ENCODE measurements at regions not wholly inside any gene's neighbourhood (a gene's known extent, or its start where the extent isn't known, plus 50 kb on each side); places are given as distances from the start of the nearest gene placed in this dataset.

DNA sequence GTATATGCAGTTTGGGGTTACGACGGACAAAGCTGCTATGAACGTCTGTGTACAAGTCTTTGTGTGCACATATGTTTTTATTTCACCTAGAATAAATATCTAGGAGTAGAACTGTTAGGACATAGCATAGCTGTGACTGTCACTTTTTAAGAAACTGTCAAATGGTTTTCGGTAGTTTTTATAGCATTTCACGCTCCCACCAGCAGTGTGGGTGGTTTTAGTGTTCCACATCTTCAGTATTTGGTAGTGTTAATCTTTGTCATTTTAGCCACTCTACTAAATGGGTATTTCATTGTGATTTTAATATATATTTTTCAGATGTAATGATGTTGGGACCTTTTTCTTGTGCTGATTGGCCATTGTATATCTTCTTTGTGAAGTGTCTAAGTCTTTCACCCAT lies 109.1 kb upstream of the BCAT1 start:
- Histone ChIP-seq H3K27ac (ENCODE audit: low read depth, low read length) (no peak overlapping the region), H3K9me3 (ENCODE audit: control insufficient read depth in 1 of 2, low read length in 2 of 2) (no peaks in the 10 kb centered on the region), H3K27me3 (ENCODE audit: insufficient read depth, low read length) (no peaks in the 10 kb centered on the region), H3K4me3 (ENCODE audit: low read length in 2 of 2) (no peak overlapping the region), H3K4me1 (ENCODE audit: insufficient read depth, low read length) (peaks cover 48% of the 10 kb centered on the region), H3K36me3 (ENCODE audit: insufficient read depth, low read length) (peaks cover 4% of the 10 kb centered on the region)
- no peak for DNase-seq
- H3K4me1 Mint-ChIP-seq = peaks cover 42 to 61% (median 49%) of the 10 kb centered on the region in 4 donors
- CTCF ChIA-PET (ENCODE audit: partially characterized antibody) = no interaction called here
- H3K4me3 Mint-ChIP-seq = peak overlapping the region in 6 of 8 donors; percentile 1 to 63 (median 40)
- POLR2A ChIA-PET (ENCODE audit: partially characterized antibody) = no interaction called here
- H3K27ac Mint-ChIP-seq = no peak overlapping the region
- H3K27me3 Mint-ChIP-seq = no peaks in the 10 kb centered on the region
- H3K9me3 Mint-ChIP-seq = no peaks in the 10 kb centered on the region
- peaks cover 12 to 13% of the 10 kb centered on the region in 2 donors for H3K36me3 Mint-ChIP-seq
- intact Hi-C loops (cut with micrococcal nuclease) = no loop called here

DNA sequence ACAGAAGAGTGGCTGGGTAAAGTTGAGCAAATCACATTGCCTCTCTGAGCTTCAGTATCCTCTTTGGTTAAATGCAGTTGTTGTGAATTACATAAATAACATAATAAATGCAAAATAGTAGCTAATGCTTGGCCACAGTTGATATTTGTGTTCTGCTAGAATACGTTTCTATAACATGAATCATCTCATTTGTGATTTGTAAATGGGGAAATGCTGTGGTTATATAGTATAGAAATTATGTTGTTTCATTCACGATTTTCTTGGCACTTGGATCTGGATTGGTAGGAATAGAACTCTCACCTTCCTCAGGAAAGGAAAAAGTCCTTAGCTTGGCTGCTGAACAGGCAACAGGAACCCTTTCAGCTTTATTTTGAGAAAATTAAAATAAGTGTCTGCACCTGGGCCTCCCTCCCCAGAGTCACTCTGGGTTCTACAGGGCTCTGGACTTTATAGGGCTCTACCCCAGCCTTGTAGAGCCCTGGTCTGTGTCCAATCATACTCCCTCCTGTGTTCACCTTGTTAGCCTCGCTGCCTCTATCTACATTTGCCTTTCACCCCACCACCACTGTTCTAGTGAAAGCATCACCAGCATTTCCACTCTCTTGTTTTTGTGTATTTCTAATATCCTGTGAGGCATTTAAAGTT lies 107.7 kb upstream of the BCAT1 start:
- no peaks in the 10 kb centered on the region for H3K27me3 Mint-ChIP-seq
- H3K36me3 Mint-ChIP-seq = peaks cover 3 to 12% of the 10 kb centered on the region in 2 donors
- Histone ChIP-seq H3K36me3 (ENCODE audit: insufficient read depth, low read length) (no peaks in the 10 kb centered on the region), H3K9me3 (ENCODE audit: control insufficient read depth in 1 of 2, low read length in 2 of 2) (no peaks in the 10 kb centered on the region), H3K27me3 (ENCODE audit: insufficient read depth, low read length) (no peaks in the 10 kb centered on the region), H3K4me3 (ENCODE audit: low read length in 2 of 2) (no peak overlapping the region), H3K4me1 (ENCODE audit: insufficient read depth, low read length) (peaks cover 50% of the 10 kb centered on the region), H3K27ac (ENCODE audit: low read depth, low read length) (no peak overlapping the region)
- peak overlapping the region; percentile 2 to 66 (median 11) for H3K27ac Mint-ChIP-seq
- POLR2A ChIA-PET (ENCODE audit: partially characterized antibody) = no interaction called here
- CTCF ChIA-PET (ENCODE audit: partially characterized antibody) = interaction anchor here (0.7 to 1.1 kb wide), 2 partner anchors 64 to 331 kb away, joined by 3 read pairs; no protein-coding TSS in a partner anchor
- DNase-seq = no peak
- intact Hi-C loops (cut with micrococcal nuclease) = no loop called here
- H3K9me3 Mint-ChIP-seq = no peaks in the 10 kb centered on the region
- peak overlapping the region in 7 of 8 donors; percentile 29 to 93 (median 61) for H3K4me3 Mint-ChIP-seq
- peaks cover 38 to 64% (median 50%) of the 10 kb centered on the region in 4 donors for H3K4me1 Mint-ChIP-seq

DNA sequence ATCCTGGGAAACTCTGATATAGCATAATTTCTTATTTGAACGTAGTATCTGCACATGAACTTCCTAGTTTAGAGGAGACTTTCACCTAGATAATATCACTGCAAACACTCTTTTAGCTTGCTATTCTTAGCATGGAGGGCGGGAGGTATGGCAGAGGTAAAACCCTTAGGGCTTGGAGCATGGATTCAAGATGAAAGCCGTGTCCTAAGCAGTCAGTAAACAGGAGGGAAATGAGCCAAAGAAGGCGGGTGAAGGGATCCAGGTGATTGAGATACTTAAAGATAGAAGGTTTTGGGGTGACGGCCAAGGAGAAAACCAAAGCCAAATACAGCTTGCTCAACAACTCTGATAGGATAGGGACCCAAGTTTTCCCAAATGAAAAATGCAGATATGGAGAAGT lies 107.1 kb upstream of the BCAT1 start:
- Histone ChIP-seq H3K4me1 (ENCODE audit: insufficient read depth, low read length) (peaks cover 56% of the 10 kb centered on the region), H3K36me3 (ENCODE audit: insufficient read depth, low read length) (no peaks in the 10 kb centered on the region), H3K27ac (ENCODE audit: low read depth, low read length) (no peak overlapping the region), H3K9me3 (ENCODE audit: control insufficient read depth in 1 of 2, low read length in 2 of 2) (no peaks in the 10 kb centered on the region), H3K4me3 (ENCODE audit: low read length in 2 of 2) (no peak overlapping the region), H3K27me3 (ENCODE audit: insufficient read depth, low read length) (no peaks in the 10 kb centered on the region)
- H3K27ac Mint-ChIP-seq = peak overlapping the region in 5 of 7 donors; percentile 21 to 89 (median 68)
- POLR2A ChIA-PET (ENCODE audit: partially characterized antibody) = no interaction called here
- H3K4me3 Mint-ChIP-seq = peak overlapping the region; percentile 71 to 93 (median 82)
- DNase-seq = no peak
- H3K9me3 Mint-ChIP-seq = no peaks in the 10 kb centered on the region
- peaks cover 42 to 70% (median 55%) of the 10 kb centered on the region in 4 donors for H3K4me1 Mint-ChIP-seq
- intact Hi-C loops (cut with micrococcal nuclease) = no loop called here
- no peaks in the 10 kb centered on the region for H3K27me3 Mint-ChIP-seq
- peaks cover 3 to 12% of the 10 kb centered on the region in 2 donors for H3K36me3 Mint-ChIP-seq
- CTCF ChIA-PET (ENCODE audit: partially characterized antibody) = interaction anchor here (0.7 to 1.1 kb wide), 2 partner anchors 63 to 332 kb away, joined by 3 read pairs; no protein-coding TSS in a partner anchor

DNA sequence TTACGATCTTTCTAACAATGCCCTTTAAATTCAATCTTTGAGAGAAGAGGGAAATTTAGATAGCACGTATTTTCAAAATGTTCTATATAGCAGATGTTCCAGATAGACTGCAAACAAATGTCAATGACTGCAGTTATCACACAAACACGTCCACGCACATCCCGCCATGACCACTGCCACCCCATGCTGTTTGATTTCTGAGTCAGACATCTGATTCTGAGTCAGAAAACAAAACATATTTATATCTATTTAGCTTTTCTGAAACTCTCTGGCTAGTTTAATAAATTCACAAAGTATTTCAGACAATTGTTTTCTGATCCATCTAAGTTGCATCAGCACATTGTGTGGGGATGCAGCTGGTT lies 105.9 kb upstream of the BCAT1 start:
- Histone ChIP-seq H3K36me3 (ENCODE audit: insufficient read depth, low read length) (no peaks in the 10 kb centered on the region), H3K27me3 (ENCODE audit: insufficient read depth, low read length) (no peaks in the 10 kb centered on the region), H3K9me3 (ENCODE audit: control insufficient read depth in 1 of 2, low read length in 2 of 2) (no peaks in the 10 kb centered on the region), H3K27ac (ENCODE audit: low read depth, low read length) (peak overlapping the region; percentile 41), H3K4me3 (ENCODE audit: low read length in 2 of 2) (peak overlapping the region; percentile 35 to 45), H3K4me1 (ENCODE audit: insufficient read depth, low read length) (peaks cover 60% of the 10 kb centered on the region)
- H3K4me3 Mint-ChIP-seq = peak overlapping the region; percentile 74 to 93 (median 84)
- H3K4me1 Mint-ChIP-seq = peaks cover 42 to 71% (median 54%) of the 10 kb centered on the region in 4 donors
- ChIA-PET CTCF (ENCODE audit: partially characterized antibody) (no interaction called here), POLR2A (ENCODE audit: partially characterized antibody) (no interaction called here)
- peaks cover 3 to 12% of the 10 kb centered on the region in 2 donors for H3K36me3 Mint-ChIP-seq
- H3K27me3 Mint-ChIP-seq = no peaks in the 10 kb centered on the region
- intact Hi-C loops (cut with micrococcal nuclease) = loop anchor here (5.0 kb wide), 1 partner anchor 33 kb away; no protein-coding TSS in a partner anchor
- DNase-seq = peak in 4 of 5 donors; percentile 14 to 67 (median 24)
- H3K27ac Mint-ChIP-seq = peak overlapping the region; percentile 38 to 93 (median 83)
- H3K9me3 Mint-ChIP-seq = no peaks in the 10 kb centered on the region

DNA sequence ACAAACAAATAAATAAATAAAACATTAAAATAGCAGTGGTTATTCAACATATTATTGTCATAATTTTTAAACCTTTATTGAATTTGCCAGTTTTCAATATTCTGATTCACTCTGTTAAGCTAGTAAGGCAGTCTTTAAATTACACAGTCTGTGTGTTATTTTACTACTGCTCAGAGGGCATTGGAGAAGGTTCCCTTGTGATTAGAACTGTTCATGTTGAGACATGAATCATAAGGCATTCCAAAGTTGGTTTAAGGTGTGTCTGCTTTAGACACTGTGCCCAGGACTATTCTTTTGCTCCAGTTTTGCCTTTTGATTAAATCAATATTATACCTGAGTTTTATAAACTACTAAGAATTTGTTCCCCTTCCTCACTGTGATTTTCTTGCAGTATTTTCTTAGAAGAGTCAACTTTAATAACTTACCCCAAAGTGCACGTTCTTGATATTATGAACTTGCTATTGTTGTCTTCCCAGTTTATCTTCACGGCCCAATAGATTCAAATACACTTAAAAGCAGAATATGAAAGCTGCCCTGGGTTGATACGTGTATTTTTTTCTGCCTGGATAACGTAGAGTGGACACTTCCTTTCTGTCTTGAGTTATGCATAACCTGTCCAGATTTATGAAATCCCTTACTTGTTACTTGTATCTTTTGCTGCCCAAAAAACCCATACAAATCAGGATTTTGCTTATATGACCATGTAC lies 105.3 kb upstream of the BCAT1 start:
- Histone ChIP-seq H3K4me1 (ENCODE audit: insufficient read depth, low read length) (peaks cover 60% of the 10 kb centered on the region), H3K9me3 (ENCODE audit: control insufficient read depth in 1 of 2, low read length in 2 of 2) (no peaks in the 10 kb centered on the region), H3K4me3 (ENCODE audit: low read length in 2 of 2) (peak overlapping the region; percentile 35 to 45), H3K27me3 (ENCODE audit: insufficient read depth, low read length) (no peaks in the 10 kb centered on the region), H3K27ac (ENCODE audit: low read depth, low read length) (peak overlapping the region; percentile 41), H3K36me3 (ENCODE audit: insufficient read depth, low read length) (no peaks in the 10 kb centered on the region)
- ChIA-PET POLR2A (ENCODE audit: partially characterized antibody) (interaction anchor here (0.9 kb wide), 1 partner anchor 35 kb away, joined by 3 read pairs; no protein-coding TSS in a partner anchor), CTCF (ENCODE audit: partially characterized antibody) (interaction anchor here (1.2 to 3.5 kb wide), 6 partner anchors 8 to 330 kb away, joined by 3 to 21 read pairs (median 7); no protein-coding TSS in a partner anchor)
- DNase-seq = no peak
- peaks cover 42 to 70% (median 54%) of the 10 kb centered on the region in 4 donors for H3K4me1 Mint-ChIP-seq
- no peaks in the 10 kb centered on the region for H3K9me3 Mint-ChIP-seq
- peak overlapping the region; percentile 74 to 93 (median 84) for H3K4me3 Mint-ChIP-seq
- H3K27ac Mint-ChIP-seq = peak overlapping the region; percentile 38 to 93 (median 83)
- H3K27me3 Mint-ChIP-seq = no peaks in the 10 kb centered on the region
- peaks cover 3 to 12% of the 10 kb centered on the region in 2 donors for H3K36me3 Mint-ChIP-seq
- intact Hi-C loops (cut with micrococcal nuclease) = loop anchor here (5.0 kb wide), 1 partner anchor 33 kb away; no protein-coding TSS in a partner anchor

DNA sequence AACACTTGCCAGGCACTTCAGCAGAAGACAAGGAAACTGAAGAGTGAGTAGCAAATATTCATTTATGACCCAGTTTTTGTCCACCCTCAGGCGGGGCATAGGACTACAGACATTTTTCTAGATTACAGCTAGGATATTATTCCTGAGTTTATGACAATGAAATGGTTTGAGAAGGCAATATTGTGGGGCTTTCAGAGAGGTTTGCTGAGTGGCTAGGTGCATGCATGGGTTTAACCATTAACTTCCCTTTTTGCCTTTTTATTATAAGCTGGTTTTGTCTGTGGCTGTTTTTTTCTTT lies 104.0 kb upstream of the BCAT1 start:
- peak overlapping the region; percentile 93 to 100 (median 96) for H3K4me3 Mint-ChIP-seq
- peak overlapping the region; percentile 52 for H3K27ac ChIP-seq (ENCODE audit: low read depth, low read length)
- H3K4me1 Mint-ChIP-seq = peaks cover 37 to 61% (median 48%) of the 10 kb centered on the region in 4 donors
- intact Hi-C loops (cut with micrococcal nuclease) = loop anchor here (1.0 to 5.0 kb wide), 8 partner anchors 16 to 334 kb away; partner anchors contain the start of genes DNAI7, ETFRF1 and KRAS
- peak overlapping the region; percentile 72 to 88 for H3K4me3 ChIP-seq (ENCODE audit: low read length in 2 of 2)
- ChIA-PET CTCF (ENCODE audit: partially characterized antibody) (interaction anchor here (1.1 to 3.5 kb wide), 10 partner anchors 9 to 335 kb away, joined by 3 to 21 read pairs (median 6); no protein-coding TSS in a partner anchor), POLR2A (ENCODE audit: partially characterized antibody) (interaction anchor here (1.0 to 2.8 kb wide), 8 partner anchors 9 to 198 kb away, joined by 3 to 16 read pairs (median 8); partner anchors contain the start of genes DNAI7, ETFRF1 and KRAS)
- no peaks in the 10 kb centered on the region for H3K9me3 ChIP-seq (ENCODE audit: control insufficient read depth in 1 of 2, low read length in 2 of 2)
- H3K9me3 Mint-ChIP-seq = no peaks in the 10 kb centered on the region
- peaks cover 3 to 12% of the 10 kb centered on the region in 2 donors for H3K36me3 Mint-ChIP-seq
- H3K27me3 Mint-ChIP-seq = no peaks in the 10 kb centered on the region
- peaks cover 55% of the 10 kb centered on the region for H3K4me1 ChIP-seq (ENCODE audit: insufficient read depth, low read length)
- H3K27me3 ChIP-seq (ENCODE audit: insufficient read depth, low read length) = no peaks in the 10 kb centered on the region
- no peaks in the 10 kb centered on the region for H3K36me3 ChIP-seq (ENCODE audit: insufficient read depth, low read length)
- H3K27ac Mint-ChIP-seq = peak overlapping the region; percentile 97 to 99 (median 98)
- peak in 1 of 5 donors; percentile 39 for DNase-seq
